ENCODE measurements at regions not wholly inside any gene's neighbourhood (a gene's known extent, or its start where the extent isn't known, plus 50 kb on each side); places are given as distances from the start of the nearest gene placed in this dataset.
"Not testable (repeated sequence)": the region's sequence is repeated elsewhere in the genome, so short reads cannot be mapped to it uniquely, and the experiment has no call there.

- H3K27ac ChIP-seq = no peak overlapping the region
- intact Hi-C loops (cut with DNase I) = no loop called here
- no peak for DNase-seq (ENCODE audit: low spot score)
- H3K4me3 ChIP-seq = no peak overlapping the region
- no peaks in the 10 kb centered on the region for H3K27me3 ChIP-seq (replicated peaks; ENCODE audit: insufficient read depth)
- 85% methylated on average over 2 of the region's 2 CpGs for WGBS
- no peaks in the 10 kb centered on the region for H3K36me3 ChIP-seq
- no peaks in the 10 kb centered on the region for H3K4me1 ChIP-seq (replicated peaks)
- H3K9me3 ChIP-seq = no peaks in the 10 kb centered on the region
- TF ChIP-seq POLR2A (IDR thresholded peaks at IDR 0.05) (no peak), CTCF (IDR thresholded peaks at IDR 0.05) (no peak), POLR2AphosphoS5 (IDR thresholded peaks at IDR 0.05) (no peak)
Observed at GRCh38 chr17:64723781-64724180, 61.7 kb upstream of the SMURF2 start.

GRCh38 chr17:64721556-64721955 is 59.4 kb upstream of the SMURF2 start:
- WGBS = 86% methylated on average over 1 of the region's 1 CpG

GRCh38 chr17:64720253-64720652 is 58.1 kb upstream of the SMURF2 start:
- H3K4me3 ChIP-seq; DNase-seq (ENCODE audit: low spot score); H3K9me3 ChIP-seq; H3K27ac ChIP-seq; H3K4me1 ChIP-seq (replicated peaks); intact Hi-C loops (cut with DNase I); H3K27me3 ChIP-seq (replicated peaks; ENCODE audit: insufficient read depth); H3K36me3 ChIP-seq: not testable (repeated sequence)
- 37% methylated on average over 6 of the region's 6 CpGs for WGBS

More at GRCh38 chr17:64721556-64721955, 59.4 kb upstream of the SMURF2 start:
- H3K27me3 ChIP-seq (replicated peaks; ENCODE audit: insufficient read depth); intact Hi-C loops (cut with DNase I); H3K9me3 ChIP-seq; H3K4me3 ChIP-seq; DNase-seq (ENCODE audit: low spot score); H3K4me1 ChIP-seq (replicated peaks); H3K27ac ChIP-seq; H3K36me3 ChIP-seq: not testable (repeated sequence)

GRCh38 chr17:64719517-64719916 is 57.4 kb upstream of the SMURF2 start:
- H3K27ac ChIP-seq; DNase-seq (ENCODE audit: low spot score); intact Hi-C loops (cut with DNase I); H3K9me3 ChIP-seq; H3K4me3 ChIP-seq; H3K4me1 ChIP-seq (replicated peaks); H3K36me3 ChIP-seq; H3K27me3 ChIP-seq (replicated peaks; ENCODE audit: insufficient read depth): not testable (repeated sequence)
- 90% methylated on average over 4 of the region's 4 CpGs for WGBS

- DNase-seq (ENCODE audit: low spot score); H3K4me1 ChIP-seq (replicated peaks); intact Hi-C loops (cut with DNase I); H3K27me3 ChIP-seq (replicated peaks; ENCODE audit: insufficient read depth); H3K36me3 ChIP-seq; H3K27ac ChIP-seq; H3K9me3 ChIP-seq; H3K4me3 ChIP-seq: not testable (repeated sequence)
- 95% methylated on average over 6 of the region's 6 CpGs for WGBS
Observed at GRCh38 chr17:64718816-64719215, 56.7 kb upstream of the SMURF2 start.

GRCh38 chr17:64718058-64718457 is 56.0 kb upstream of the SMURF2 start:
- Histone ChIP-seq H3K9me3 (no peaks in the 10 kb centered on the region), H3K4me3 (no peak overlapping the region), H3K27me3 (replicated peaks; ENCODE audit: insufficient read depth) (no peaks in the 10 kb centered on the region), H3K36me3 (no peaks in the 10 kb centered on the region), H3K27ac (no peak overlapping the region), H3K4me1 (replicated peaks) (no peaks in the 10 kb centered on the region)
- no peak for TF ChIP-seq CTCF (IDR thresholded peaks at IDR 0.05)
- no peak for TF ChIP-seq POLR2AphosphoS5 (IDR thresholded peaks at IDR 0.05)
- TF ChIP-seq POLR2A (IDR thresholded peaks at IDR 0.05) = no peak
- 48% methylated on average over 1 of the region's 1 CpG for WGBS
- intact Hi-C loops (cut with DNase I) = no loop called here
- no peak for DNase-seq (ENCODE audit: low spot score)

- H3K4me3 ChIP-seq; DNase-seq (ENCODE audit: low spot score); H3K36me3 ChIP-seq; H3K27ac ChIP-seq; H3K4me1 ChIP-seq (replicated peaks); intact Hi-C loops (cut with DNase I); H3K27me3 ChIP-seq (replicated peaks; ENCODE audit: insufficient read depth); H3K9me3 ChIP-seq: not testable (repeated sequence)
- WGBS = 97% methylated on average over 27 of the region's 27 CpGs
Observed at GRCh38 chr17:64716496-64716895, 54.4 kb upstream of the SMURF2 start.

- H3K36me3 ChIP-seq; H3K4me3 ChIP-seq; H3K4me1 ChIP-seq (replicated peaks); H3K27me3 ChIP-seq (replicated peaks; ENCODE audit: insufficient read depth); H3K27ac ChIP-seq; intact Hi-C loops (cut with DNase I); DNase-seq (ENCODE audit: low spot score); H3K9me3 ChIP-seq: not testable (repeated sequence)
- WGBS = 60% methylated on average over 7 of the region's 7 CpGs
Observed at GRCh38 chr17:64713786-64714185, 51.7 kb upstream of the SMURF2 start.
